Endothelial cell of umbilical vein (primary cell): ENCODE measurements at regions not wholly inside any gene's neighbourhood (a gene's known extent, or its start where the extent isn't known, plus 50 kb on each side); places are given as distances from the start of the nearest gene placed in this dataset.

Experiments
- BruUV-seq: library from RNA; stranded (reverse); fragments of 400-500 nt; replicated peaks from 2 replicates; lab custom pipeline; 2021; lab: Mats Ljungman, UMichigan
- CTCF ChIA-PET: fragments of 300-600, 350-600 bp; sonication (Branson Sonifier 250); formaldehyde crosslinking; loops from one replicate; lab custom pipeline; 2021; ENCODE audit warnings: antibody characterized with exemption, inconsistent platforms; lab: Charles Lee
- POLR2A ChIA-PET: fragments of 300-600, 350-600 bp; sonication (Branson Sonifier 250); formaldehyde crosslinking; loops from one replicate; lab custom pipeline; 2021; ENCODE audit warnings: antibody characterized with exemption, inconsistent platforms; lab: Charles Lee
- DNase-seq: peaks from one replicate; pipeline ENCODE4 v3.0.0-alpha.2; 2011; ENCODE audit warnings: low read depth, low spot score
- FAIRE-seq: peaks from 2 replicates; lab custom pipeline; 2011; peaks lifted over from hg19 to GRCh38; lab: Jason Lieb, UNC
- H2AFZ ChIP-seq: 2 replicates; pipeline ENCODE4 v1.6.0; 2012; ENCODE audit warnings: low read depth, low read length, control low read depth, inconsistent platforms
- H3K27ac ChIP-seq: 2 replicates; pipeline ENCODE4 v1.5.1; 2011; ENCODE audit warnings: low read depth, mild to moderate bottlenecking, control low read depth, low read length, moderate library complexity; ENCODE audit not compliant: insufficient read depth
- H3K27me3 ChIP-seq, 2 experiments: 2 replicates each; pipeline versions ENCODE4 v1.6.0 to v1.6.1; 2011; ENCODE audit warnings: low read length in 2 of 2, mixed read lengths in 1 of 2; ENCODE audit not compliant: control insufficient read depth in 2 of 2, insufficient read depth in 2 of 2
- H3K36me3 ChIP-seq, 2 experiments: 2 replicates in 1 of 2; 3 replicates in 1 of 2; pipeline ENCODE4 v1.5.1; 2011; ENCODE audit warnings: low read length in 2 of 2, mild to moderate bottlenecking in 1 of 2, moderate library complexity in 1 of 2; ENCODE audit not compliant: control insufficient read depth in 2 of 2, insufficient read depth in 2 of 2; ENCODE audit errors: extremely low read depth in 1 of 2
- H3K4me1 ChIP-seq: 3 replicates; pipeline ENCODE4 v1.5.1; 2011; ENCODE audit warnings: mild to moderate bottlenecking, low read length; ENCODE audit not compliant: control insufficient read depth, insufficient read depth; ENCODE audit errors: extremely low read depth
- H3K4me2 ChIP-seq: 2 replicates; pipeline ENCODE4 v1.6.1; 2011; ENCODE audit warnings: low read length, control low read depth, mixed read lengths; ENCODE audit not compliant: insufficient read depth
- H3K4me3 ChIP-seq, 3 experiments: fragments of 200-600 bp in 1 of 3; sonication (generic), shearing (Covaris generic) in 1 of 3; replicated peaks in 1 of 3; 2 replicates each; pipeline ENCODE4 v1.5.1; 2011 to 2016; ENCODE audit warnings: control low read depth in 3 of 3, low read length in 3 of 3, mild to moderate bottlenecking in 2 of 3, inconsistent platforms in 1 of 3, low read depth in 1 of 3, moderate library complexity in 1 of 3; ENCODE audit not compliant: insufficient read depth in 1 of 3
- H3K79me2 ChIP-seq: 2 replicates; pipeline ENCODE4 v1.6.0; 2012; ENCODE audit warnings: low read length, inconsistent platforms; ENCODE audit not compliant: control insufficient read depth, insufficient read depth
- H3K9ac ChIP-seq: replicated peaks from 2 replicates; pipeline ENCODE3; 2011; ENCODE audit warnings: low read length, control low read depth; ENCODE audit not compliant: insufficient read depth; ENCODE audit errors: extremely low read depth
- H3K9me1 ChIP-seq: replicated peaks from 3 replicates; pipeline ENCODE4 v1.6.0; 2011; ENCODE audit warnings: mild to moderate bottlenecking, low read length; ENCODE audit not compliant: control insufficient read depth, insufficient read depth; ENCODE audit errors: extremely low read depth
- H3K9me3 ChIP-seq: replicated peaks from 2 replicates; pipeline ENCODE4 v1.5.1; 2012; ENCODE audit warnings: low read length, inconsistent platforms; ENCODE audit not compliant: control insufficient read depth, insufficient read depth
- H4K20me1 ChIP-seq: replicated peaks from 2 replicates; pipeline ENCODE3; 2011; ENCODE audit warnings: mild to moderate bottlenecking, low read length; ENCODE audit not compliant: control insufficient read depth, insufficient read depth; ENCODE audit errors: extremely low read depth
- CTCF ChIP-seq, 2 donors: IDR thresholded peaks; 1 replicate in 1 of 2; 2 replicates in 1 of 2; pipeline ENCODE4 v1.5.1; 2011; ENCODE audit warnings: low read length in 2 of 2, mild to moderate bottlenecking in 2 of 2, moderate library complexity in 2 of 2, control low read depth in 1 of 2, inconsistent platforms in 1 of 2, low read depth in 1 of 2; ENCODE audit not compliant: insufficient read depth in 1 of 2; ENCODE audit errors: extremely low read depth in 1 of 2
- EZH2 ChIP-seq: IDR thresholded peaks from 2 replicates; pipeline ENCODE4 v1.6.1; 2012; ENCODE audit warnings: borderline replicate concordance, low read depth, mild to moderate bottlenecking, moderate library complexity, low read length, inconsistent platforms; ENCODE audit not compliant: severe bottlenecking
- FOS ChIP-seq: IDR thresholded peaks from 2 replicates; pipeline ENCODE4 v1.6.1; 2011; ENCODE audit warnings: mild to moderate bottlenecking, low read length, moderate library complexity, borderline replicate concordance; ENCODE audit not compliant: insufficient read depth
- GATA2 ChIP-seq: IDR thresholded peaks from 2 replicates; pipeline ENCODE4 v1.7.0; 2011; ENCODE audit warnings: low read depth, mild to moderate bottlenecking, moderate library complexity, mixed read lengths, low read length; ENCODE audit not compliant: insufficient read length, insufficient read depth
- JUN ChIP-seq: IDR thresholded peaks from 2 replicates; pipeline ENCODE4 v1.6.1; 2011; ENCODE audit warnings: borderline replicate concordance, low read depth; ENCODE audit not compliant: insufficient read length, insufficient read depth
- MAX ChIP-seq: IDR thresholded peaks from 2 replicates; pipeline ENCODE4 v1.6.1; 2011; ENCODE audit not compliant: insufficient read depth, insufficient read length
- MYC ChIP-seq: IDR thresholded peaks from one replicate; pipeline ENCODE4 v1.6.1; 2011; ENCODE audit warnings: mild to moderate bottlenecking, low read depth, low read length
- POLR2A ChIP-seq: IDR thresholded peaks from 2 replicates; pipeline ENCODE4 v1.6.1; 2012; ENCODE audit warnings: low read depth, mild to moderate bottlenecking, control low read depth, low read length
- POLR2AphosphoS5 ChIP-seq: IDR thresholded peaks from 2 replicates; pipeline ENCODE4 v1.6.1; 2012; ENCODE audit warnings: low read depth, mild to moderate bottlenecking, control low read depth, low read length, moderate library complexity; ENCODE audit not compliant: insufficient read depth
- dilution Hi-C: fragments of 300-500 bp; cut with MboI; formaldehyde crosslinking; loops from one replicate; pipeline ENCODE4 v1.15.0; 2019; ENCODE audit warnings: low sequenced_read_pairs; ENCODE audit not compliant: extremely low pct_ligation_motif_present
- intact Hi-C: fragments of 100-400 bp; cut with micrococcal nuclease; formaldehyde crosslinking; loops from one replicate; pipeline ENCODE4 v1.10.0; 2022

GRCh38 chr12:38516418-38516817 is 199.8 kb downstream of the ALG10B start:
- Histone ChIP-seq H3K9ac (no peak overlapping the region), H3K9me3 (no peaks in the 10 kb centered on the region), H4K20me1 (no peaks in the 10 kb centered on the region), H3K4me1 (no peaks in the 10 kb centered on the region), H3K4me2 (no peak overlapping the region), H3K4me3 (no peak overlapping the region), H2AFZ (no peak overlapping the region), H3K27ac (no peak overlapping the region), H3K9me1 (no peaks in the 10 kb centered on the region), H3K79me2 (no peaks in the 10 kb centered on the region), H3K27me3 (no peaks in the 10 kb centered on the region), H3K36me3 (no peaks in the 10 kb centered on the region)
- BruUV-seq = no TSS peak
- intact Hi-C loops = no loop called here
- FAIRE-seq = no peak
- dilution Hi-C loops = no loop called here
- ChIA-PET POLR2A (no interaction called here), CTCF (no interaction called here)
- no peak for DNase-seq
- TF ChIP-seq MAX (no peak), CTCF (IDR thresholded peaks at IDR 0.05; ENCODE audit: extremely low read depth in 1 of 2, insufficient read depth in 1 of 2, low read depth in 1 of 2, low read length in 2 of 2) (no peak), GATA2 (no peak), EZH2 (no peak), POLR2AphosphoS5 (no peak), POLR2A (no peak), JUN (no peak), MYC (no peak), FOS (no peak)
